ENCODE measurements at regions not wholly inside any gene's neighbourhood (a gene's known extent, or its start where the extent isn't known, plus 50 kb on each side); places are given as distances from the start of the nearest gene placed in this dataset.
A peak's percentile ranks its signal among the peaks of the same experiment; 100 is the strongest.

GRCh38 chr6:14640631-14641030 is 523.1 kb downstream of the CD83 start:
- no peaks in the 10 kb centered on the region for H3K9me3 ChIP-seq

GRCh38 chr6:14641423-14642135 is 524.0 kb downstream of the CD83 start:
- DNase-seq = no peak
- Histone ChIP-seq H3K36me3 (no peaks in the 10 kb centered on the region), H3K9me3 (no peaks in the 10 kb centered on the region), H3K4me3 (no peak overlapping the region), H3K27me3 (no peaks in the 10 kb centered on the region)

More at GRCh38 chr6:14640631-14641030, 523.1 kb downstream of the CD83 start:
- H3K4me3 ChIP-seq = no peak overlapping the region
- no peak for DNase-seq
- H3K27me3 ChIP-seq = no peaks in the 10 kb centered on the region
- H3K36me3 ChIP-seq = no peaks in the 10 kb centered on the region

GRCh38 chr6:14642136-14642505 is 524.5 kb downstream of the CD83 start:
- no peaks in the 10 kb centered on the region for H3K27me3 ChIP-seq
- no peak overlapping the region for H3K4me3 ChIP-seq
- H3K9me3 ChIP-seq = no peaks in the 10 kb centered on the region
- no peak for DNase-seq
- no peaks in the 10 kb centered on the region for H3K36me3 ChIP-seq

- no peak for DNase-seq
Observed at GRCh38 chr6:14642842-14643241, 525.3 kb downstream of the CD83 start.

GRCh38 chr6:14644381-14644780 is 526.8 kb downstream of the CD83 start:
- no peaks in the 10 kb centered on the region for H3K27me3 ChIP-seq
- no peaks in the 10 kb centered on the region for H3K9me3 ChIP-seq
- DNase-seq = no peak
- H3K36me3 ChIP-seq = no peaks in the 10 kb centered on the region
- no peak overlapping the region for H3K4me3 ChIP-seq

More at GRCh38 chr6:14642842-14643241, 525.3 kb downstream of the CD83 start:
- no peaks in the 10 kb centered on the region for H3K27me3 ChIP-seq
- no peaks in the 10 kb centered on the region for H3K36me3 ChIP-seq
- H3K9me3 ChIP-seq = no peaks in the 10 kb centered on the region
- no peak overlapping the region for H3K4me3 ChIP-seq

GRCh38 chr6:14645221-14645620 is 527.6 kb downstream of the CD83 start:
- H3K27me3 ChIP-seq = no peaks in the 10 kb centered on the region
- no peak overlapping the region for H3K4me3 ChIP-seq
- H3K36me3 ChIP-seq = no peaks in the 10 kb centered on the region
- no peaks in the 10 kb centered on the region for H3K9me3 ChIP-seq
- DNase-seq = no peak

- Histone ChIP-seq H3K27me3 (no peaks in the 10 kb centered on the region), H3K36me3 (no peaks in the 10 kb centered on the region), H3K4me3 (no peak overlapping the region), H3K9me3 (no peaks in the 10 kb centered on the region)
- no peak for DNase-seq
Observed at GRCh38 chr6:14645841-14646240, 528.3 kb downstream of the CD83 start.

GRCh38 chr6:14646371-14646770 is 528.8 kb downstream of the CD83 start:
- H3K4me3 ChIP-seq = no peak overlapping the region
- H3K9me3 ChIP-seq = no peaks in the 10 kb centered on the region
- H3K27me3 ChIP-seq = no peaks in the 10 kb centered on the region
- DNase-seq = no peak
- no peaks in the 10 kb centered on the region for H3K36me3 ChIP-seq

- H3K27me3 ChIP-seq = no peaks in the 10 kb centered on the region
- H3K36me3 ChIP-seq = no peaks in the 10 kb centered on the region
- DNase-seq = no peak
- no peak overlapping the region for H3K4me3 ChIP-seq
- H3K9me3 ChIP-seq = no peaks in the 10 kb centered on the region
Observed at GRCh38 chr6:14647357-14647756, 529.8 kb downstream of the CD83 start.

- Histone ChIP-seq H3K4me3 (no peak overlapping the region), H3K36me3 (no peaks in the 10 kb centered on the region)
Observed at GRCh38 chr6:14652536-14652935, 535.0 kb downstream of the CD83 start.

GRCh38 chr6:14655201-14656061 is 537.9 kb downstream of the CD83 start:
- Histone ChIP-seq H3K27me3 (no peaks in the 10 kb centered on the region), H3K9me3 (no peaks in the 10 kb centered on the region), H3K36me3 (no peaks in the 10 kb centered on the region), H3K4me3 (no peak overlapping the region)
- no peak for DNase-seq

More at GRCh38 chr6:14652536-14652935, 535.0 kb downstream of the CD83 start:
- H3K9me3 ChIP-seq = no peaks in the 10 kb centered on the region
- DNase-seq = no peak
- no peaks in the 10 kb centered on the region for H3K27me3 ChIP-seq

GRCh38 chr6:14656078-14656521 is 538.5 kb downstream of the CD83 start:
- no peak overlapping the region for H3K4me3 ChIP-seq
- no peaks in the 10 kb centered on the region for H3K9me3 ChIP-seq
- no peak for DNase-seq
- H3K27me3 ChIP-seq = no peaks in the 10 kb centered on the region
- H3K36me3 ChIP-seq = no peaks in the 10 kb centered on the region

GRCh38 chr6:14656649-14657048 is 539.1 kb downstream of the CD83 start:
- H3K36me3 ChIP-seq = no peaks in the 10 kb centered on the region

GRCh38 chr6:14658030-14658429 is 540.5 kb downstream of the CD83 start:
- Histone ChIP-seq H3K27me3 (no peaks in the 10 kb centered on the region), H3K4me3 (no peak overlapping the region), H3K36me3 (no peaks in the 10 kb centered on the region), H3K9me3 (no peaks in the 10 kb centered on the region)
- no peak for DNase-seq

More at GRCh38 chr6:14656649-14657048, 539.1 kb downstream of the CD83 start:
- DNase-seq = no peak
- no peaks in the 10 kb centered on the region for H3K27me3 ChIP-seq
- H3K4me3 ChIP-seq = no peak overlapping the region
- no peaks in the 10 kb centered on the region for H3K9me3 ChIP-seq

GRCh38 chr6:14658886-14659561 is 541.5 kb downstream of the CD83 start:
- Histone ChIP-seq H3K4me3 (no peak overlapping the region), H3K9me3 (no peaks in the 10 kb centered on the region), H3K36me3 (no peaks in the 10 kb centered on the region), H3K27me3 (no peaks in the 10 kb centered on the region)
- DNase-seq = peak; percentile 43

- H3K27me3 ChIP-seq = no peaks in the 10 kb centered on the region
- H3K9me3 ChIP-seq = no peaks in the 10 kb centered on the region
- no peak for DNase-seq
- H3K36me3 ChIP-seq = no peaks in the 10 kb centered on the region
- H3K4me3 ChIP-seq = no peak overlapping the region
Observed at GRCh38 chr6:14659841-14660240, 542.3 kb downstream of the CD83 start.
